SK-N-SH (cell line): ENCODE measurements at regions not wholly inside any gene's neighbourhood (a gene's known extent, or its start where the extent isn't known, plus 50 kb on each side); places are given as distances from the start of the nearest gene placed in this dataset.
"Not testable (repeated sequence)": the region's sequence is repeated elsewhere in the genome, so short reads cannot be mapped to it uniquely, and the experiment has no call there.

Source experiments
- CTCF ChIA-PET: fragments of 300-600, 350-600 bp; formaldehyde crosslinking; extraction: SDS; loops from one replicate; lab custom pipeline; 2021; lab: Yijun Ruan, JAX
- POLR2A ChIA-PET: fragments of 350-600 bp; sonication (Branson Sonifier 250); formaldehyde crosslinking; extraction: SDS; loops from one replicate; lab custom pipeline; 2020; ENCODE audit warnings: antibody characterized with exemption, inconsistent platforms; lab: Yijun Ruan, JAX
- DNase-seq: peaks from one replicate; pipeline ENCODE4 v3.0.0; 2012
- H2AFZ ChIP-seq: fragments of 200-600 bp; sonication (generic); 2 replicates; pipeline ENCODE4 v1.8.1; 2016; ENCODE audit warnings: antibody characterized with exemption, mild to moderate bottlenecking, low read depth
- H3F3A ChIP-seq: fragments of 200-600 bp; sonication (generic); replicated peaks from 2 replicates; pipeline ENCODE3; 2016; ENCODE audit warnings: antibody characterized with exemption, mild to moderate bottlenecking; ENCODE audit not compliant: insufficient read depth
- H3K27ac ChIP-seq, 2 experiments: fragments of 200-500 bp in 1 of 2; fragments of 200-600 bp in 1 of 2; sonication (Bioruptor generic) in 1 of 2; sonication (generic), shearing (Covaris generic) in 1 of 2; 2 replicates each; pipeline versions ENCODE4 v1.5.1 to v1.6.1; 2014 to 2016; ENCODE audit warnings: low read depth in 2 of 2, inconsistent platforms in 1 of 2, low read length in 1 of 2, mild to moderate bottlenecking in 1 of 2, mixed read lengths in 1 of 2
- H3K27me3 ChIP-seq: fragments of 200-600 bp; sonication (generic), shearing (Covaris generic); 2 replicates; pipeline ENCODE4 v1.6.1; 2016; ENCODE audit warnings: mixed run types; ENCODE audit not compliant: insufficient read depth
- H3K36me3 ChIP-seq, 2 experiments: fragments of 200-500 bp in 1 of 2; fragments of 200-600 bp in 1 of 2; sonication (Bioruptor generic) in 1 of 2; sonication (generic) in 1 of 2; replicated peaks in 1 of 2; 2 replicates each; pipeline versions ENCODE3 to v1.5.1; 2014 to 2016; ENCODE audit warnings: low read length in 1 of 2, mild to moderate bottlenecking in 1 of 2; ENCODE audit not compliant: insufficient read depth in 2 of 2, control insufficient read depth in 1 of 2
- H3K4me1 ChIP-seq, 2 experiments: fragments of 200-500 bp in 1 of 2; fragments of 200-600 bp in 1 of 2; sonication (Bioruptor generic) in 1 of 2; sonication (generic), shearing (Covaris generic) in 1 of 2; 2 replicates each; pipeline versions ENCODE4 v1.5.1 to v1.6.1; 2014 to 2016; ENCODE audit warnings: low read depth in 1 of 2, low read length in 1 of 2, mixed run types in 1 of 2; ENCODE audit not compliant: insufficient read depth in 2 of 2, control insufficient read depth in 1 of 2
- H3K4me2 ChIP-seq: fragments of 200-600 bp; sonication (generic), shearing (Covaris generic); 2 replicates; pipeline ENCODE4 v1.6.1; 2017; ENCODE audit warnings: mixed run types
- H3K4me3 ChIP-seq, 2 experiments: fragments of 200-500 bp in 1 of 2; fragments of 200-600 bp in 1 of 2; sonication (Bioruptor generic) in 1 of 2; sonication (generic), shearing (Covaris generic) in 1 of 2; 2 replicates each; pipeline versions ENCODE4 v1.5.1 to v1.8.1; 2014 to 2016; ENCODE audit warnings: low read depth in 2 of 2, inconsistent platforms in 1 of 2, low read length in 1 of 2, mild to moderate bottlenecking in 1 of 2, mixed read lengths in 1 of 2, moderate library complexity in 1 of 2
- H3K79me2 ChIP-seq: fragments of 200-600 bp; sonication (generic); 2 replicates; pipeline ENCODE4 v1.8.1; 2017; ENCODE audit warnings: mild to moderate bottlenecking; ENCODE audit not compliant: insufficient read depth
- H3K9ac ChIP-seq: fragments of 200-600 bp; sonication (generic); 2 replicates; pipeline ENCODE4 v1.6.1; 2017; ENCODE audit warnings: mixed run types
- H3K9me2 ChIP-seq: fragments of 200-600 bp; sonication (generic); 2 replicates; pipeline ENCODE4 v1.6.1; 2017; ENCODE audit warnings: mixed run types
- H3K9me3 ChIP-seq: fragments of 200-600 bp; sonication (generic); 2 replicates; pipeline ENCODE4 v1.6.1; 2017; ENCODE audit warnings: mixed run types, mild to moderate bottlenecking, moderate library complexity
- H4K20me1 ChIP-seq: fragments of 200-600 bp; sonication (generic); 2 replicates; pipeline ENCODE4 v1.6.1; 2017; ENCODE audit warnings: mild to moderate bottlenecking, mixed run types; ENCODE audit not compliant: insufficient read depth
- CHD2 ChIP-seq: fragments of 150-350 bp; IDR thresholded peaks from 2 replicates; pipeline ENCODE4 v1.6.1; 2018; ENCODE audit warnings: low read length; ENCODE audit not compliant: partially characterized antibody
- CTCF ChIP-seq: fragments of 200-600 bp; sonication (generic); IDR thresholded peaks from 2 replicates; pipeline ENCODE4 v1.6.1; 2017; ENCODE audit warnings: antibody characterized with exemption, mild to moderate bottlenecking, moderate library complexity
- FOXJ3 ChIP-seq: sonication (generic); formaldehyde crosslinking; IDR thresholded peaks from 2 replicates; pipeline ENCODE4 v1.5.1; 2020; ENCODE audit warnings: mild to moderate bottlenecking, missing genetic modification reagents
- GABPA ChIP-seq: IDR thresholded peaks from 2 replicates; pipeline ENCODE4 v1.4.0; 2012; ENCODE audit warnings: low read depth, mild to moderate bottlenecking
- IRF3 ChIP-seq: fragments of 150-350 bp; IDR thresholded peaks from 2 replicates; pipeline ENCODE4 v1.6.1; 2016; ENCODE audit warnings: mild to moderate bottlenecking, low read depth, low read length
- MAX ChIP-seq: IDR thresholded peaks from 2 replicates; pipeline ENCODE4 v1.4.0; 2012; ENCODE audit warnings: low read depth
- MEF2A ChIP-seq: IDR thresholded peaks from 2 replicates; pipeline ENCODE4 v1.4.0; 2012; ENCODE audit warnings: low read depth, borderline replicate concordance
- NFIC ChIP-seq: IDR thresholded peaks from 2 replicates; pipeline ENCODE4 v1.4.0; 2012; ENCODE audit warnings: borderline replicate concordance
- NRF1 ChIP-seq: IDR thresholded peaks from 2 replicates; pipeline ENCODE4 v1.6.1; 2012; ENCODE audit warnings: low read depth, mild to moderate bottlenecking, low read length
- SMC3 ChIP-seq: IDR thresholded peaks from 2 replicates; pipeline ENCODE4 v1.6.1; 2012; ENCODE audit warnings: low read depth, low read length, improper control_type of control experiment
- USF1 ChIP-seq: IDR thresholded peaks from 2 replicates; pipeline ENCODE4 v1.4.0; 2012; ENCODE audit warnings: low read depth, borderline replicate concordance
- WGBS: methylation state at CpG from one replicate; pipeline ENCODE4 v1.1.6; 2017; ENCODE audit warnings: low lambda C conversion rate; 5-methylcytosine and 5-hydroxymethylcytosine counted together

- H3K9ac ChIP-seq, H3K4me3 ChIP-seq, H3K9me3 ChIP-seq, POLR2A ChIA-PET, CTCF ChIA-PET, H2AFZ ChIP-seq, H4K20me1 ChIP-seq, H3K27me3 ChIP-seq, H3K27ac ChIP-seq, H3K79me2 ChIP-seq, H3K36me3 ChIP-seq, DNase-seq, H3K9me2 ChIP-seq, H3F3A ChIP-seq, H3K4me2 ChIP-seq, H3K4me1 ChIP-seq: not testable (repeated sequence)
- WGBS: 4% methylated on average over 1 of the region's 1 CpG
Observed at GRCh38 chr11:49384371-49384770, 176.0 kb upstream of the FOLH1 start.

GRCh38 chr11:49377978-49378377 lies 169.6 kb upstream of the FOLH1 start:
- no peak overlapping the region for H3K27ac ChIP-seq
- H3K9ac ChIP-seq: no peak overlapping the region
- no peaks in the 10 kb centered on the region for H3K36me3 ChIP-seq
- no peak for DNase-seq
- ChIA-PET POLR2A (no interaction called here), CTCF (no interaction called here)
- no peaks in the 10 kb centered on the region for H3K9me2 ChIP-seq
- WGBS: 2% methylated on average over 7 of the region's 7 CpGs
- H4K20me1 ChIP-seq: no peaks in the 10 kb centered on the region
- H3K9me3 ChIP-seq: no peaks in the 10 kb centered on the region
- H3F3A ChIP-seq: no peaks in the 10 kb centered on the region
- H3K4me1 ChIP-seq: no peaks in the 10 kb centered on the region
- no peaks in the 10 kb centered on the region for H3K79me2 ChIP-seq
- no peak overlapping the region for H3K4me3 ChIP-seq
- no peaks in the 10 kb centered on the region for H3K27me3 ChIP-seq
- no peak overlapping the region for H3K4me2 ChIP-seq
- H2AFZ ChIP-seq: no peak overlapping the region
- TF ChIP-seq MEF2A: no peak
- TF ChIP-seq NFIC: no peak
- no peak for TF ChIP-seq FOXJ3 (CRISPR knock-in tag)
- TF ChIP-seq MAX: no peak
- no peak for TF ChIP-seq IRF3
- no peak for TF ChIP-seq CTCF
- TF ChIP-seq CHD2: no peak
- no peak for TF ChIP-seq SMC3
- no peak for TF ChIP-seq NRF1
- no peak for TF ChIP-seq GABPA
- TF ChIP-seq USF1: no peak

GRCh38 chr11:49373866-49374265 lies 165.5 kb upstream of the FOLH1 start:
- H3K9ac ChIP-seq, POLR2A ChIA-PET, H3K27me3 ChIP-seq, DNase-seq, H3K4me2 ChIP-seq, CTCF ChIA-PET, H4K20me1 ChIP-seq, H3K36me3 ChIP-seq, H3K27ac ChIP-seq, H3K9me2 ChIP-seq, H3F3A ChIP-seq, H2AFZ ChIP-seq, H3K9me3 ChIP-seq, H3K79me2 ChIP-seq, H3K4me3 ChIP-seq, H3K4me1 ChIP-seq: not testable (repeated sequence)
- 6% methylated on average over 5 of the region's 5 CpGs for WGBS

- H3K9ac ChIP-seq, H3K4me1 ChIP-seq, H3K4me2 ChIP-seq, H2AFZ ChIP-seq, H3K9me2 ChIP-seq, H3K4me3 ChIP-seq, H4K20me1 ChIP-seq, H3K9me3 ChIP-seq, H3K36me3 ChIP-seq, H3F3A ChIP-seq, H3K79me2 ChIP-seq, CTCF ChIA-PET, POLR2A ChIA-PET, H3K27ac ChIP-seq, H3K27me3 ChIP-seq, DNase-seq: not testable (repeated sequence)
Observed at GRCh38 chr11:49373385-49373784, 165.0 kb upstream of the FOLH1 start.
